SK-N-SH (cell line): ENCODE measurements at regions not wholly inside any gene's neighbourhood (a gene's known extent, or its start where the extent isn't known, plus 50 kb on each side); places are given as distances from the start of the nearest gene placed in this dataset.
"Not testable (repeated sequence)": the region's sequence is repeated elsewhere in the genome, so short reads cannot be mapped to it uniquely, and the experiment has no call there.

Experiments used
- CTCF ChIA-PET: fragments of 300-600, 350-600 bp; formaldehyde crosslinking; extraction: SDS; loops from one replicate; lab custom pipeline; 2021; lab: Yijun Ruan, JAX
- POLR2A ChIA-PET: fragments of 350-600 bp; sonication (Branson Sonifier 250); formaldehyde crosslinking; extraction: SDS; loops from one replicate; lab custom pipeline; 2020; ENCODE audit warnings: antibody characterized with exemption, inconsistent platforms; lab: Yijun Ruan, JAX
- DNase-seq: peaks from one replicate; pipeline ENCODE4 v3.0.0; 2012
- H2AFZ ChIP-seq: fragments of 200-600 bp; sonication (generic); 2 replicates; pipeline ENCODE4 v1.8.1; 2016; ENCODE audit warnings: antibody characterized with exemption, mild to moderate bottlenecking, low read depth
- H3F3A ChIP-seq: fragments of 200-600 bp; sonication (generic); replicated peaks from 2 replicates; pipeline ENCODE3; 2016; ENCODE audit warnings: antibody characterized with exemption, mild to moderate bottlenecking; ENCODE audit not compliant: insufficient read depth
- H3K27ac ChIP-seq, 2 experiments: fragments of 200-500 bp in 1 of 2; fragments of 200-600 bp in 1 of 2; sonication (Bioruptor generic) in 1 of 2; sonication (generic), shearing (Covaris generic) in 1 of 2; 2 replicates each; pipeline versions ENCODE4 v1.5.1 to v1.6.1; 2014 to 2016; ENCODE audit warnings: low read depth in 2 of 2, inconsistent platforms in 1 of 2, low read length in 1 of 2, mild to moderate bottlenecking in 1 of 2, mixed read lengths in 1 of 2
- H3K27me3 ChIP-seq: fragments of 200-600 bp; sonication (generic), shearing (Covaris generic); 2 replicates; pipeline ENCODE4 v1.6.1; 2016; ENCODE audit warnings: mixed run types; ENCODE audit not compliant: insufficient read depth
- H3K36me3 ChIP-seq, 2 experiments: fragments of 200-500 bp in 1 of 2; fragments of 200-600 bp in 1 of 2; sonication (Bioruptor generic) in 1 of 2; sonication (generic) in 1 of 2; replicated peaks in 1 of 2; 2 replicates each; pipeline versions ENCODE3 to v1.5.1; 2014 to 2016; ENCODE audit warnings: low read length in 1 of 2, mild to moderate bottlenecking in 1 of 2; ENCODE audit not compliant: insufficient read depth in 2 of 2, control insufficient read depth in 1 of 2
- H3K4me1 ChIP-seq, 2 experiments: fragments of 200-500 bp in 1 of 2; fragments of 200-600 bp in 1 of 2; sonication (Bioruptor generic) in 1 of 2; sonication (generic), shearing (Covaris generic) in 1 of 2; 2 replicates each; pipeline versions ENCODE4 v1.5.1 to v1.6.1; 2014 to 2016; ENCODE audit warnings: low read depth in 1 of 2, low read length in 1 of 2, mixed run types in 1 of 2; ENCODE audit not compliant: insufficient read depth in 2 of 2, control insufficient read depth in 1 of 2
- H3K4me2 ChIP-seq: fragments of 200-600 bp; sonication (generic), shearing (Covaris generic); 2 replicates; pipeline ENCODE4 v1.6.1; 2017; ENCODE audit warnings: mixed run types
- H3K4me3 ChIP-seq, 2 experiments: fragments of 200-500 bp in 1 of 2; fragments of 200-600 bp in 1 of 2; sonication (Bioruptor generic) in 1 of 2; sonication (generic), shearing (Covaris generic) in 1 of 2; 2 replicates each; pipeline versions ENCODE4 v1.5.1 to v1.8.1; 2014 to 2016; ENCODE audit warnings: low read depth in 2 of 2, inconsistent platforms in 1 of 2, low read length in 1 of 2, mild to moderate bottlenecking in 1 of 2, mixed read lengths in 1 of 2, moderate library complexity in 1 of 2
- H3K79me2 ChIP-seq: fragments of 200-600 bp; sonication (generic); 2 replicates; pipeline ENCODE4 v1.8.1; 2017; ENCODE audit warnings: mild to moderate bottlenecking; ENCODE audit not compliant: insufficient read depth
- H3K9ac ChIP-seq: fragments of 200-600 bp; sonication (generic); 2 replicates; pipeline ENCODE4 v1.6.1; 2017; ENCODE audit warnings: mixed run types
- H3K9me2 ChIP-seq: fragments of 200-600 bp; sonication (generic); 2 replicates; pipeline ENCODE4 v1.6.1; 2017; ENCODE audit warnings: mixed run types
- H3K9me3 ChIP-seq: fragments of 200-600 bp; sonication (generic); 2 replicates; pipeline ENCODE4 v1.6.1; 2017; ENCODE audit warnings: mixed run types, mild to moderate bottlenecking, moderate library complexity
- H4K20me1 ChIP-seq: fragments of 200-600 bp; sonication (generic); 2 replicates; pipeline ENCODE4 v1.6.1; 2017; ENCODE audit warnings: mild to moderate bottlenecking, mixed run types; ENCODE audit not compliant: insufficient read depth
- ELF1 ChIP-seq: IDR thresholded peaks from 2 replicates; pipeline ENCODE4 v1.4.0; 2012
- EP300 ChIP-seq, 2 experiments: IDR thresholded peaks; 2 replicates each; pipeline versions ENCODE4 v1.4.0 to v1.6.1; 2012; ENCODE audit warnings: borderline replicate concordance in 1 of 2, low read depth in 1 of 2, low read length in 1 of 2
- FOSL2 ChIP-seq: IDR thresholded peaks from 2 replicates; pipeline ENCODE4 v1.4.0; 2012; ENCODE audit warnings: low read depth, mild to moderate bottlenecking, moderate library complexity, borderline replicate concordance
- FOXJ3 ChIP-seq: sonication (generic); formaldehyde crosslinking; IDR thresholded peaks from 2 replicates; pipeline ENCODE4 v1.5.1; 2020; ENCODE audit warnings: mild to moderate bottlenecking, missing genetic modification reagents
- GABPA ChIP-seq: IDR thresholded peaks from 2 replicates; pipeline ENCODE4 v1.4.0; 2012; ENCODE audit warnings: low read depth, mild to moderate bottlenecking
- GATA2 ChIP-seq: sonication (generic); formaldehyde crosslinking; IDR thresholded peaks from 2 replicates; pipeline ENCODE4 v1.5.0; 2020; ENCODE audit warnings: mild to moderate bottlenecking, missing genetic modification reagents
- JUND ChIP-seq: IDR thresholded peaks from 2 replicates; pipeline ENCODE4 v1.4.0; 2012
- PBX3 ChIP-seq: IDR thresholded peaks from 2 replicates; pipeline ENCODE4; 2012
- RCOR1 ChIP-seq: fragments of 150-350 bp; IDR thresholded peaks from 2 replicates; pipeline ENCODE4 v1.6.1; 2017; ENCODE audit warnings: antibody characterized with exemption, low read length
- RXRA ChIP-seq: IDR thresholded peaks from 2 replicates; pipeline ENCODE4 v1.4.0; 2012; ENCODE audit warnings: low read depth, mild to moderate bottlenecking, borderline replicate concordance
- SMC3 ChIP-seq: IDR thresholded peaks from 2 replicates; pipeline ENCODE4 v1.6.1; 2012; ENCODE audit warnings: low read depth, low read length, improper control_type of control experiment
- TCF12 ChIP-seq: IDR thresholded peaks from 2 replicates; pipeline ENCODE4 v1.4.0; 2012
- TEAD4 ChIP-seq: IDR thresholded peaks from 2 replicates; pipeline ENCODE4 v1.4.0; 2012; ENCODE audit warnings: mild to moderate bottlenecking, borderline replicate concordance; ENCODE audit not compliant: insufficient read depth
- YY1 ChIP-seq: IDR thresholded peaks from 2 replicates; pipeline ENCODE4 v1.4.0; 2012; ENCODE audit warnings: low read depth, mild to moderate bottlenecking
- WGBS: methylation state at CpG from one replicate; pipeline ENCODE4 v1.1.6; 2017; ENCODE audit warnings: low lambda C conversion rate; 5-methylcytosine and 5-hydroxymethylcytosine counted together
- TF ChIP-seq, protein P1 (sequence below): IDR thresholded peaks from 2 replicates; pipeline ENCODE4 v1.4.0; 2012; ENCODE audit warnings: low read depth
- TF ChIP-seq, protein P2 (sequence below): fragments of 150-350 bp; IDR thresholded peaks from 2 replicates; pipeline ENCODE4 v1.6.1; 2016; ENCODE audit warnings: mild to moderate bottlenecking, low read depth, low read length
- TF ChIP-seq, protein P3 (sequence below): fragments of 200-600 bp; sonication (generic); IDR thresholded peaks from 2 replicates; pipeline ENCODE4 v1.6.1; 2017; ENCODE audit warnings: antibody characterized with exemption, mild to moderate bottlenecking, moderate library complexity
- TF ChIP-seq, protein P4 (sequence below): IDR thresholded peaks from 2 replicates; pipeline ENCODE4 v1.4.0; 2012; ENCODE audit warnings: low read depth, borderline replicate concordance
- TF ChIP-seq, protein P5 (sequence below): IDR thresholded peaks from 2 replicates; pipeline ENCODE4 v1.6.1; 2012; ENCODE audit warnings: mild to moderate bottlenecking, low read depth, low read length, moderate library complexity

DNA sequence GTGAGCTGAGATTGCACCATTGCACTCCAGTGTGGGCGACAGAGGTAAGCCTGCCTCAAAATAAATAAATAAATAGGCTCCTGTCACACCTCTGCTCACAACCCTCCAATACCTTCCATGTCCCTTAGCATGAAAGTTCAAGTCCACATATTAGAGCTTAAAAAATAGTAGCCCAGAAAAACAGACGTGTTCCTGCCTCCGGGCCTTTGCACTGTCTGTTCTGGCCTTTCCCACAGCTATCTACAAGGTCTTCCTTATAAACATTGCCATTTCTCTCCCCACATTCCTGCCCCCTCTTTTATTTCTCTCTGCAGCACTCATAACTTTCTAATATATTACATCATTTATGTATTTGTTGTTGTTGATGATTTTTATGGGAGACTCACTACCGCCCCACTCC is 85.6 kb upstream of the CASZ1 start:
- ChIA-PET POLR2A (no interaction called here), CTCF (interaction anchor here (1.3 kb wide), 1 partner anchor 15 kb away, joined by 5 read pairs; no protein-coding TSS in a partner anchor)
- H2AFZ ChIP-seq, result no peak overlapping the region
- H3K4me3 ChIP-seq, result no peak overlapping the region
- H3K27ac ChIP-seq, result no peak overlapping the region
- TF ChIP-seq JUND, result no peak
- no peak for TF ChIP-seq FOXJ3 (CRISPR knock-in tag)
- TF ChIP-seq, protein P1, sequence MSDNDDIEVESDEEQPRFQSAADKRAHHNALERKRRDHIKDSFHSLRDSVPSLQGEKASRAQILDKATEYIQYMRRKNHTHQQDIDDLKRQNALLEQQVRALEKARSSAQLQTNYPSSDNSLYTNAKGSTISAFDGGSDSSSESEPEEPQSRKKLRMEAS, result no peak
- TF ChIP-seq RXRA, result no peak
- TF ChIP-seq, protein P2, sequence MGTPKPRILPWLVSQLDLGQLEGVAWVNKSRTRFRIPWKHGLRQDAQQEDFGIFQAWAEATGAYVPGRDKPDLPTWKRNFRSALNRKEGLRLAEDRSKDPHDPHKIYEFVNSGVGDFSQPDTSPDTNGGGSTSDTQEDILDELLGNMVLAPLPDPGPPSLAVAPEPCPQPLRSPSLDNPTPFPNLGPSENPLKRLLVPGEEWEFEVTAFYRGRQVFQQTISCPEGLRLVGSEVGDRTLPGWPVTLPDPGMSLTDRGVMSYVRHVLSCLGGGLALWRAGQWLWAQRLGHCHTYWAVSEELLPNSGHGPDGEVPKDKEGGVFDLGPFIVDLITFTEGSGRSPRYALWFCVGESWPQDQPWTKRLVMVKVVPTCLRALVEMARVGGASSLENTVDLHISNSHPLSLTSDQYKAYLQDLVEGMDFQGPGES, result no peak
- TF ChIP-seq EP300 (IDR thresholded peaks at IDR 0.05; ENCODE audit: borderline replicate concordance in 1 of 2, low read depth in 1 of 2, low read length in 1 of 2), result no peak
- no peak for TF ChIP-seq TCF12
- TF ChIP-seq GABPA, result no peak
- no peak for TF ChIP-seq FOSL2
- no peak for TF ChIP-seq YY1
- no peak for TF ChIP-seq RCOR1
- TF ChIP-seq TEAD4, result no peak
- TF ChIP-seq, protein P3, sequence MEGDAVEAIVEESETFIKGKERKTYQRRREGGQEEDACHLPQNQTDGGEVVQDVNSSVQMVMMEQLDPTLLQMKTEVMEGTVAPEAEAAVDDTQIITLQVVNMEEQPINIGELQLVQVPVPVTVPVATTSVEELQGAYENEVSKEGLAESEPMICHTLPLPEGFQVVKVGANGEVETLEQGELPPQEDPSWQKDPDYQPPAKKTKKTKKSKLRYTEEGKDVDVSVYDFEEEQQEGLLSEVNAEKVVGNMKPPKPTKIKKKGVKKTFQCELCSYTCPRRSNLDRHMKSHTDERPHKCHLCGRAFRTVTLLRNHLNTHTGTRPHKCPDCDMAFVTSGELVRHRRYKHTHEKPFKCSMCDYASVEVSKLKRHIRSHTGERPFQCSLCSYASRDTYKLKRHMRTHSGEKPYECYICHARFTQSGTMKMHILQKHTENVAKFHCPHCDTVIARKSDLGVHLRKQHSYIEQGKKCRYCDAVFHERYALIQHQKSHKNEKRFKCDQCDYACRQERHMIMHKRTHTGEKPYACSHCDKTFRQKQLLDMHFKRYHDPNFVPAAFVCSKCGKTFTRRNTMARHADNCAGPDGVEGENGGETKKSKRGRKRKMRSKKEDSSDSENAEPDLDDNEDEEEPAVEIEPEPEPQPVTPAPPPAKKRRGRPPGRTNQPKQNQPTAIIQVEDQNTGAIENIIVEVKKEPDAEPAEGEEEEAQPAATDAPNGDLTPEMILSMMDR, result no peak
- TF ChIP-seq, protein P4, sequence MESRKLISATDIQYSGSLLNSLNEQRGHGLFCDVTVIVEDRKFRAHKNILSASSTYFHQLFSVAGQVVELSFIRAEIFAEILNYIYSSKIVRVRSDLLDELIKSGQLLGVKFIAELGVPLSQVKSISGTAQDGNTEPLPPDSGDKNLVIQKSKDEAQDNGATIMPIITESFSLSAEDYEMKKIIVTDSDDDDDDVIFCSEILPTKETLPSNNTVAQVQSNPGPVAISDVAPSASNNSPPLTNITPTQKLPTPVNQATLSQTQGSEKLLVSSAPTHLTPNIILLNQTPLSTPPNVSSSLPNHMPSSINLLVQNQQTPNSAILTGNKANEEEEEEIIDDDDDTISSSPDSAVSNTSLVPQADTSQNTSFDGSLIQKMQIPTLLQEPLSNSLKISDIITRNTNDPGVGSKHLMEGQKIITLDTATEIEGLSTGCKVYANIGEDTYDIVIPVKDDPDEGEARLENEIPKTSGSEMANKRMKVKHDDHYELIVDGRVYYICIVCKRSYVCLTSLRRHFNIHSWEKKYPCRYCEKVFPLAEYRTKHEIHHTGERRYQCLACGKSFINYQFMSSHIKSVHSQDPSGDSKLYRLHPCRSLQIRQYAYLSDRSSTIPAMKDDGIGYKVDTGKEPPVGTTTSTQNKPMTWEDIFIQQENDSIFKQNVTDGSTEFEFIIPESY, result no peak
- no peak for TF ChIP-seq PBX3
- TF ChIP-seq ELF1, result no peak
- TF ChIP-seq, protein P5, sequence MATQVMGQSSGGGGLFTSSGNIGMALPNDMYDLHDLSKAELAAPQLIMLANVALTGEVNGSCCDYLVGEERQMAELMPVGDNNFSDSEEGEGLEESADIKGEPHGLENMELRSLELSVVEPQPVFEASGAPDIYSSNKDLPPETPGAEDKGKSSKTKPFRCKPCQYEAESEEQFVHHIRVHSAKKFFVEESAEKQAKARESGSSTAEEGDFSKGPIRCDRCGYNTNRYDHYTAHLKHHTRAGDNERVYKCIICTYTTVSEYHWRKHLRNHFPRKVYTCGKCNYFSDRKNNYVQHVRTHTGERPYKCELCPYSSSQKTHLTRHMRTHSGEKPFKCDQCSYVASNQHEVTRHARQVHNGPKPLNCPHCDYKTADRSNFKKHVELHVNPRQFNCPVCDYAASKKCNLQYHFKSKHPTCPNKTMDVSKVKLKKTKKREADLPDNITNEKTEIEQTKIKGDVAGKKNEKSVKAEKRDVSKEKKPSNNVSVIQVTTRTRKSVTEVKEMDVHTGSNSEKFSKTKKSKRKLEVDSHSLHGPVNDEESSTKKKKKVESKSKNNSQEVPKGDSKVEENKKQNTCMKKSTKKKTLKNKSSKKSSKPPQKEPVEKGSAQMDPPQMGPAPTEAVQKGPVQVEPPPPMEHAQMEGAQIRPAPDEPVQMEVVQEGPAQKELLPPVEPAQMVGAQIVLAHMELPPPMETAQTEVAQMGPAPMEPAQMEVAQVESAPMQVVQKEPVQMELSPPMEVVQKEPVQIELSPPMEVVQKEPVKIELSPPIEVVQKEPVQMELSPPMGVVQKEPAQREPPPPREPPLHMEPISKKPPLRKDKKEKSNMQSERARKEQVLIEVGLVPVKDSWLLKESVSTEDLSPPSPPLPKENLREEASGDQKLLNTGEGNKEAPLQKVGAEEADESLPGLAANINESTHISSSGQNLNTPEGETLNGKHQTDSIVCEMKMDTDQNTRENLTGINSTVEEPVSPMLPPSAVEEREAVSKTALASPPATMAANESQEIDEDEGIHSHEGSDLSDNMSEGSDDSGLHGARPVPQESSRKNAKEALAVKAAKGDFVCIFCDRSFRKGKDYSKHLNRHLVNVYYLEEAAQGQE, result no peak
- TF ChIP-seq GATA2 (CRISPR knock-in tag), result no peak
- no peak for TF ChIP-seq SMC3
- H3K9me2 ChIP-seq, result no peaks in the 10 kb centered on the region
- peaks cover 3% of the 10 kb centered on the region for H3F3A ChIP-seq
- no peaks in the 10 kb centered on the region for H4K20me1 ChIP-seq
- H3K4me2 ChIP-seq, result no peak overlapping the region
- H3K36me3 ChIP-seq, result no peaks in the 10 kb centered on the region
- H3K4me1 ChIP-seq, result no peaks in the 10 kb centered on the region
- 85% methylated on average over 4 of the region's 4 CpGs for WGBS
- no peaks in the 10 kb centered on the region for H3K9me3 ChIP-seq
- H3K9ac ChIP-seq, result no peak overlapping the region
- no peak for DNase-seq
- no peaks in the 10 kb centered on the region for H3K79me2 ChIP-seq
- H3K27me3 ChIP-seq, result peaks cover 7% of the 10 kb centered on the region; the same call in 1 of the 2 replicates

- H3K4me3 ChIP-seq, H3F3A ChIP-seq, H2AFZ ChIP-seq, H3K9me3 ChIP-seq, H3K79me2 ChIP-seq, H3K36me3 ChIP-seq, H3K27me3 ChIP-seq, H3K9ac ChIP-seq, H3K4me2 ChIP-seq, H4K20me1 ChIP-seq, DNase-seq, H3K27ac ChIP-seq, H3K9me2 ChIP-seq, POLR2A ChIA-PET: not testable (repeated sequence)
- H3K4me1 ChIP-seq, result peaks cover 0 to 19% of the 10 kb centered on the region in 2 experiments; a peak in 1 of 4 replicates
- WGBS, result 86% methylated on average over 4 of the region's 4 CpGs
- CTCF ChIA-PET, result interaction anchor here (1.1 kb wide), 2 partner anchors 17 to 55 kb away, joined by 3 read pairs; no protein-coding TSS in a partner anchor
Measured at GRCh38 chr1:10887032-10887431, 90.6 kb upstream of the CASZ1 start.
